DMS79 (cell line): ENCODE measurements at regions not wholly inside any gene's neighbourhood (a gene's known extent, or its start where the extent isn't known, plus 50 kb on each side); places are given as distances from the start of the nearest gene placed in this dataset.
"Not testable (repeated sequence)": the region's sequence is repeated elsewhere in the genome, so short reads cannot be mapped to it uniquely, and the experiment has no call there.

Experiments
- DNase-seq: peaks from one replicate; lab custom pipeline; 2025; lab: John Stamatoyannopoulos, UW

- DNase-seq: no peak
Measured at GRCh38 chr11:24163146-24163545, 333.7 kb upstream of the LUZP2 start.

GRCh38 chr11:24163841-24164240 is 333.0 kb upstream of the LUZP2 start:
- no peak for DNase-seq

- no peak for DNase-seq
Measured at GRCh38 chr11:24171869-24172268, 325.0 kb upstream of the LUZP2 start.

- DNase-seq: no peak
Measured at GRCh38 chr11:24181395-24182047, 315.3 kb upstream of the LUZP2 start.

GRCh38 chr11:24185535-24185934 is 311.3 kb upstream of the LUZP2 start:
- not testable (repeated sequence) for DNase-seq

- no peak for DNase-seq
Measured at GRCh38 chr11:24196733-24197132, 300.1 kb upstream of the LUZP2 start.

- DNase-seq: no peak
Measured at GRCh38 chr11:24198481-24198880, 298.4 kb upstream of the LUZP2 start.

- DNase-seq: no peak
Measured at GRCh38 chr11:24199461-24199860, 297.4 kb upstream of the LUZP2 start.

- DNase-seq: no peak
Measured at GRCh38 chr11:24206030-24206429, 290.8 kb upstream of the LUZP2 start.

GRCh38 chr11:24206511-24206910 is 290.3 kb upstream of the LUZP2 start:
- no peak for DNase-seq

GRCh38 chr11:24216488-24216887 is 280.4 kb upstream of the LUZP2 start:
- no peak for DNase-seq

- not testable (repeated sequence) for DNase-seq
Measured at GRCh38 chr11:24217319-24217718, 279.5 kb upstream of the LUZP2 start.

- DNase-seq: no peak
Measured at GRCh38 chr11:24225501-24225900, 271.4 kb upstream of the LUZP2 start.

GRCh38 chr11:24226606-24227005 is 270.2 kb upstream of the LUZP2 start:
- peak; percentile 22 for DNase-seq

GRCh38 chr11:24233041-24233440 is 263.8 kb upstream of the LUZP2 start:
- DNase-seq: peak; percentile 28

GRCh38 chr11:24234822-24235508 is 261.9 kb upstream of the LUZP2 start:
- DNase-seq: no peak

- peak; percentile 98 for DNase-seq
Measured at GRCh38 chr11:24238771-24239645, 257.8 kb upstream of the LUZP2 start.

GRCh38 chr11:24239930-24240329 is 256.9 kb upstream of the LUZP2 start:
- no peak for DNase-seq

- no peak for DNase-seq
Measured at GRCh38 chr11:24240496-24241175, 256.2 kb upstream of the LUZP2 start.

GRCh38 chr11:24246715-24247114 is 250.1 kb upstream of the LUZP2 start:
- DNase-seq: no peak

GRCh38 chr11:24247846-24248245 is 249.0 kb upstream of the LUZP2 start:
- DNase-seq: no peak

- no peak for DNase-seq
Measured at GRCh38 chr11:24249921-24250320, 246.9 kb upstream of the LUZP2 start.
